SU-DHL-6 (cell line): ENCODE measurements at regions not wholly inside any gene's neighbourhood (a gene's known extent, or its start where the extent isn't known, plus 50 kb on each side); places are given as distances from the start of the nearest gene placed in this dataset.

Experiments used
- EZH2phosphoT487 ChIP-seq: fragments of 200-600 bp; sonication (generic), shearing (Covaris generic); conservative IDR thresholded peaks from 2 replicates; pipeline ENCODE4 v1.6.1; 2018; ENCODE audit warnings: mild to moderate bottlenecking, antibody characterized with exemption, low read length, moderate library complexity, mixed read lengths
- TF ChIP-seq, protein P1 (sequence below): fragments of 200-600 bp; sonication (generic); IDR thresholded peaks from one replicate; pipeline ENCODE4 v1.5.1; 2017; ENCODE audit warnings: antibody characterized with exemption, mild to moderate bottlenecking, low read length, moderate library complexity; ENCODE audit not compliant: insufficient read depth, poor library complexity, severe bottlenecking

DNA sequence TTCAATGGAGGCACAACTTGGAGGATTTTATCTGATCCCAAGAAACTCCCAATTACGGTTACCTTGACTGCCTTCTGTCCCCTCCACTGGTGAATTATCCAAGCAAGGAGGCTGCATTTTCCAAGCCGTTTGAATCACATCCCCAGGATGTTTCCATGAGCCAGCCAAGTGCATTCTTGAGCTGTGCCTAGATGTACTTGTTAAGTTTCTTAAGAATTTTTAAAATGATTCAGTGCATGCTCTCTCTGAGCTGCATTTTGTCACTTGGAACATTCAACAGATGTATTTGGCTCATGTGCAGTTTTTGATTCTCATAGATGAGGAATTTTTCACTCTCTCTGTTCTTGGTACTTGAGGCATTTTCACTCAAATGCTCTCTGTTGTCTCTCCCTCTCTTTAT, 202.6 kb upstream of the MYOCD start:
- TF ChIP-seq, protein P1, sequence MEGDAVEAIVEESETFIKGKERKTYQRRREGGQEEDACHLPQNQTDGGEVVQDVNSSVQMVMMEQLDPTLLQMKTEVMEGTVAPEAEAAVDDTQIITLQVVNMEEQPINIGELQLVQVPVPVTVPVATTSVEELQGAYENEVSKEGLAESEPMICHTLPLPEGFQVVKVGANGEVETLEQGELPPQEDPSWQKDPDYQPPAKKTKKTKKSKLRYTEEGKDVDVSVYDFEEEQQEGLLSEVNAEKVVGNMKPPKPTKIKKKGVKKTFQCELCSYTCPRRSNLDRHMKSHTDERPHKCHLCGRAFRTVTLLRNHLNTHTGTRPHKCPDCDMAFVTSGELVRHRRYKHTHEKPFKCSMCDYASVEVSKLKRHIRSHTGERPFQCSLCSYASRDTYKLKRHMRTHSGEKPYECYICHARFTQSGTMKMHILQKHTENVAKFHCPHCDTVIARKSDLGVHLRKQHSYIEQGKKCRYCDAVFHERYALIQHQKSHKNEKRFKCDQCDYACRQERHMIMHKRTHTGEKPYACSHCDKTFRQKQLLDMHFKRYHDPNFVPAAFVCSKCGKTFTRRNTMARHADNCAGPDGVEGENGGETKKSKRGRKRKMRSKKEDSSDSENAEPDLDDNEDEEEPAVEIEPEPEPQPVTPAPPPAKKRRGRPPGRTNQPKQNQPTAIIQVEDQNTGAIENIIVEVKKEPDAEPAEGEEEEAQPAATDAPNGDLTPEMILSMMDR: no peak
- no peak for TF ChIP-seq EZH2phosphoT487
